PC-3 (cell line): ENCODE measurements at regions not wholly inside any gene's neighbourhood (a gene's known extent, or its start where the extent isn't known, plus 50 kb on each side); places are given as distances from the start of the nearest gene placed in this dataset.
A peak's percentile ranks its signal among the peaks of the same experiment; 100 is the strongest.

ENCODE experiments used
- ATAC-seq: fragments of 200-7000 bp; cut with Tn5 transposase; 2 replicates; pipeline ENCODE4 v1.9.1; 2020; ENCODE audit warnings: mild to moderate bottlenecking, moderate library complexity
- BruUV-seq: library from RNA; stranded (reverse); fragments of 400-500 nt; replicated peaks from 2 replicates; lab custom pipeline; 2021; lab: Mats Ljungman, UMichigan
- CTCF ChIA-PET: fragments of 300-600 bp; sonication (Branson Sonifier 250); formaldehyde crosslinking; loops from one replicate; lab custom pipeline; 2022; ENCODE audit warnings: antibody characterized with exemption; lab: Charles Lee
- POLR2A ChIA-PET: fragments of 300-600 bp; sonication (Branson Sonifier 250); formaldehyde crosslinking; loops from one replicate; lab custom pipeline; 2022; ENCODE audit warnings: antibody characterized with exemption; ENCODE audit not compliant: unreplicated experiment; lab: Charles Lee
- DNase-seq: peaks from one replicate; pipeline ENCODE4 v3.0.0-alpha.2; 2015
- H2AFZ ChIP-seq: fragments of 300-600 bp; sonication (generic); 2 replicates; pipeline ENCODE4 v1.6.0; 2016; ENCODE audit warnings: antibody characterized with exemption, low read length
- H3F3A ChIP-seq: fragments of 300-600 bp; sonication (generic); one replicate; pipeline ENCODE4 v1.6.0; 2017; ENCODE audit warnings: antibody characterized with exemption, low read length, control low read depth, mild to moderate bottlenecking; ENCODE audit not compliant: unreplicated experiment
- H3K27ac ChIP-seq: fragments of 300-600 bp; sonication (generic); 2 replicates; pipeline ENCODE4 v1.5.1; 2016; ENCODE audit warnings: mild to moderate bottlenecking, low read length
- H3K27me3 ChIP-seq: fragments of 300-600 bp; sonication (generic); 2 replicates; pipeline ENCODE4 v1.6.1; 2016; ENCODE audit warnings: low read length, mixed read lengths
- H3K36me3 ChIP-seq: fragments of 300-600 bp; sonication (generic); 2 replicates; pipeline ENCODE4 v1.6.1; 2016; ENCODE audit warnings: low read depth, mixed run types, low read length, mixed read lengths
- H3K4me1 ChIP-seq: fragments of 300-600 bp; sonication (generic); 2 replicates; pipeline ENCODE4 v1.5.1; 2016; ENCODE audit warnings: low read length; ENCODE audit not compliant: insufficient read depth
- H3K4me2 ChIP-seq: fragments of 300-600 bp; sonication (generic); 2 replicates; pipeline ENCODE4 v1.6.0; 2016; ENCODE audit warnings: low read length
- H3K4me3 ChIP-seq: fragments of 300-600 bp; sonication (generic); 2 replicates; pipeline ENCODE4 v1.5.1; 2016; ENCODE audit warnings: mild to moderate bottlenecking, low read length, mixed read lengths
- H3K79me2 ChIP-seq: fragments of 300-600 bp; sonication (generic); 2 replicates; pipeline ENCODE4 v1.6.1; 2017; ENCODE audit warnings: low read length, mixed read lengths
- H3K9ac ChIP-seq: fragments of 300-600 bp; sonication (generic); 2 replicates; pipeline ENCODE4 v1.6.0; 2016; ENCODE audit warnings: mild to moderate bottlenecking, low read length
- H3K9me2 ChIP-seq: fragments of 300-600 bp; sonication (generic); replicated peaks from 2 replicates; pipeline ENCODE4 v1.6.1; 2016; ENCODE audit warnings: mixed run types, low read length, mixed read lengths
- H3K9me3 ChIP-seq: fragments of 300-600 bp; sonication (generic); 2 replicates; pipeline ENCODE4 v1.6.1; 2016; ENCODE audit warnings: low read length, mixed read lengths
- H4K20me1 ChIP-seq: fragments of 300-600 bp; sonication (generic); 2 replicates; pipeline ENCODE4 v1.6.1; 2016; ENCODE audit warnings: low read length, mixed read lengths
- EZH2 ChIP-seq: fragments of 300-600 bp; sonication (generic); IDR thresholded peaks from one replicate; pipeline ENCODE4 v1.6.1; 2017; ENCODE audit warnings: antibody characterized with exemption, mild to moderate bottlenecking, low read length; ENCODE audit not compliant: unreplicated experiment
- EZH2phosphoT487 ChIP-seq: fragments of 300-600 bp; sonication (generic); IDR thresholded peaks from 2 replicates; pipeline ENCODE4 v1.6.1; 2018; ENCODE audit warnings: mild to moderate bottlenecking, antibody characterized with exemption, low read length, borderline replicate concordance
- intact Hi-C: fragments of 100-400 bp; cut with micrococcal nuclease; formaldehyde crosslinking; loops from 2 replicates; pipeline ENCODE4 v1.9.0; 2023
- TF ChIP-seq, protein P1 (sequence below): fragments of 300-600 bp; sonication (generic); conservative IDR thresholded peaks from 2 replicates; pipeline ENCODE4 v1.5.1; 2017; ENCODE audit warnings: antibody characterized with exemption, low read depth, mild to moderate bottlenecking, low read length

DNA sequence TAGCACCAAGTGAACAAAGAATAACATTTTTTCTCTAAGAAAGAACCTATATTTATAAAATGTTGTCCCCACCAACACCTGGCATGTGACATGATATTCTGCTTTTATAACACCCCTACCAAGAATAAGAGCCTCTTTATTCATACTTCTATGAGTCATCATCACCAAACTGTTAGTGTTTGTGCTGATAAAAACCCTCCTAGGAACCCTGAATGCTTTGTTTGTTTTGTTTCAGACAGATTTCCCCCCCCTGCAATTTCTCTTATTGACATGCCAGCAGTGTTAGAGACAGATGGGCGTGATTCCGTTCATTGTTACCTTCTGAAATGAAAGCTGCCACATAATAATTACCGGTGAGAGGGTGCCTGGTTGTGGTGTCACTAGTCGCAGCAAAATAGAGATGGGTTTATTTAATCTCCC lies 651.1 kb downstream of the SORCS1 start:
- peak overlapping the region; percentile 39; the same call in 1 of the 2 replicates for H2AFZ ChIP-seq
- BruUV-seq, result no TSS peak
- peak; percentile 51 for ATAC-seq

DNA sequence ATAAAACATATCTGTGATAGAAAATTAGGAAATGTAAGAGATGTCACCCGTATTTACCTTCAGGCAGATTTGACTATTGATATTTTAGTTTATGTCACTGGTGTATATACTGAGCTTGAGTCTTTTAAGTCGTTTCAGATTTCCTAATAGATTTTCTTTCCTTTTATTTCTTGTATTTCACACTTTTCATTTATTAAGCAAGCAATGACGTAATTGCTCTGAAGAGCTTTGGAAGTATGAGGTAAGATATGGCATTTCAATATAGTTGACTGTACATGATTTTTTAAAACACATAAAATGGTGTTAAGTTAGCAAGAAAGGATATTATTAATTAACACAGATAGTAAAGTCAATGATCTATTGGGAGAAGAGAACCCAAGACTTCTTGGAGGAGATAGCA lies 652.6 kb downstream of the SORCS1 start:
- no peak overlapping the region for H3K4me2 ChIP-seq
- no peaks in the 10 kb centered on the region for H4K20me1 ChIP-seq
- H3K9me3 ChIP-seq, result no peaks in the 10 kb centered on the region
- no peaks in the 10 kb centered on the region for H3F3A ChIP-seq
- no peaks in the 10 kb centered on the region for H3K79me2 ChIP-seq
- no peak overlapping the region for H3K4me3 ChIP-seq
- no peaks in the 10 kb centered on the region for H3K36me3 ChIP-seq
- BruUV-seq, result no TSS peak
- no peak overlapping the region for H3K9ac ChIP-seq
- no peak for TF ChIP-seq EZH2
- TF ChIP-seq, protein P1, sequence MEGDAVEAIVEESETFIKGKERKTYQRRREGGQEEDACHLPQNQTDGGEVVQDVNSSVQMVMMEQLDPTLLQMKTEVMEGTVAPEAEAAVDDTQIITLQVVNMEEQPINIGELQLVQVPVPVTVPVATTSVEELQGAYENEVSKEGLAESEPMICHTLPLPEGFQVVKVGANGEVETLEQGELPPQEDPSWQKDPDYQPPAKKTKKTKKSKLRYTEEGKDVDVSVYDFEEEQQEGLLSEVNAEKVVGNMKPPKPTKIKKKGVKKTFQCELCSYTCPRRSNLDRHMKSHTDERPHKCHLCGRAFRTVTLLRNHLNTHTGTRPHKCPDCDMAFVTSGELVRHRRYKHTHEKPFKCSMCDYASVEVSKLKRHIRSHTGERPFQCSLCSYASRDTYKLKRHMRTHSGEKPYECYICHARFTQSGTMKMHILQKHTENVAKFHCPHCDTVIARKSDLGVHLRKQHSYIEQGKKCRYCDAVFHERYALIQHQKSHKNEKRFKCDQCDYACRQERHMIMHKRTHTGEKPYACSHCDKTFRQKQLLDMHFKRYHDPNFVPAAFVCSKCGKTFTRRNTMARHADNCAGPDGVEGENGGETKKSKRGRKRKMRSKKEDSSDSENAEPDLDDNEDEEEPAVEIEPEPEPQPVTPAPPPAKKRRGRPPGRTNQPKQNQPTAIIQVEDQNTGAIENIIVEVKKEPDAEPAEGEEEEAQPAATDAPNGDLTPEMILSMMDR, result no peak
- TF ChIP-seq EZH2phosphoT487, result no peak
- peaks cover 46% of the 10 kb centered on the region for H3K4me1 ChIP-seq
- H3K27me3 ChIP-seq, result no peaks in the 10 kb centered on the region
- ATAC-seq (no peak), DNase-seq (no peak)
- H2AFZ ChIP-seq, result no peak overlapping the region
- intact Hi-C loops, result no loop called here
- POLR2A ChIA-PET, result no interaction called here
- H3K9me2 ChIP-seq, result no peaks in the 10 kb centered on the region
- peak overlapping the region; percentile 76 for H3K27ac ChIP-seq
- CTCF ChIA-PET, result no interaction called here

More for the DNA sequence above, 651.1 kb downstream of the SORCS1 start:
- peak overlapping the region; percentile 76 for H3K27ac ChIP-seq
- TF ChIP-seq, protein P1, result no peak
- TF ChIP-seq EZH2 (no peak), EZH2phosphoT487 (no peak)
- H3K27me3 ChIP-seq, result no peaks in the 10 kb centered on the region
- H3K79me2 ChIP-seq, result no peaks in the 10 kb centered on the region
- peak overlapping the region; percentile 16; the same call in 1 of the 2 replicates for H3K4me3 ChIP-seq
- H3K9me2 ChIP-seq, result no peaks in the 10 kb centered on the region
- no peaks in the 10 kb centered on the region for H3F3A ChIP-seq
- no peaks in the 10 kb centered on the region for H3K36me3 ChIP-seq
- POLR2A ChIA-PET, result no interaction called here
- intact Hi-C loops, result no loop called here
- no peaks in the 10 kb centered on the region for H3K9me3 ChIP-seq
- DNase-seq, result peak; percentile 70
- peak overlapping the region; percentile 74 for H3K4me2 ChIP-seq
- CTCF ChIA-PET, result interaction anchor here (0.5 kb wide), 1 partner anchor 41 kb away, joined by 3 read pairs; no protein-coding TSS in a partner anchor
- H3K4me1 ChIP-seq, result peaks cover 32% of the 10 kb centered on the region
- H4K20me1 ChIP-seq, result no peaks in the 10 kb centered on the region
- peak overlapping the region; percentile 64 for H3K9ac ChIP-seq

DNA sequence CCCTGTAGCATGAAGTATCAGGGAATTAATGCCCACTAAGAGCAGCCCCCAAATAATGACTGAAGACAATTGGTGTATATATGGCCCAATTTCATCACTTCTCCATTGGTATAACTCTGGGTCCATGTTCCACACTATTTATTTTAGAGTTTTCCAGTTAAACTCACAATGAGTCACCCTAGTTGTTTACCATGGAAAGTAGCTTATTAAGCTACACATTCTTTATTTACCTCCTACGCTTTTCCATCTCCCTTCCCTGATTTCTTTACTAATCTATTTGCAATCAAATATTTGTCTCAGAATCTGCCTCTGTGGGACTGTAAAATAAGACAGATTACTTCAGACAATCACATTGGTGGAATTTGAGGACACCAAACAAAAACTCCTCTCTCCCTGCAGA lies 655.6 kb downstream of the SORCS1 start:
- BruUV-seq, result no TSS peak
- intact Hi-C loops, result loop anchor here (5.0 kb wide), 2 partner anchors 48 to 72 kb away; no protein-coding TSS in a partner anchor
- Histone ChIP-seq H3K27me3 (no peaks in the 10 kb centered on the region), H3K9me3 (no peaks in the 10 kb centered on the region), H3K27ac (peak overlapping the region; percentile 99), H3F3A (no peaks in the 10 kb centered on the region), H2AFZ (no peak overlapping the region), H3K4me1 (peaks cover 58% of the 10 kb centered on the region), H4K20me1 (no peaks in the 10 kb centered on the region), H3K4me3 (0 out of 2 replicates have a peak overlapping the region, but pooled peaks have one; percentile 9), H3K36me3 (no peaks in the 10 kb centered on the region), H3K79me2 (no peaks in the 10 kb centered on the region), H3K4me2 (peak overlapping the region; percentile 54), H3K9ac (peak overlapping the region; percentile 88), H3K9me2 (no peaks in the 10 kb centered on the region)
- DNase-seq (peak; percentile 80), ATAC-seq (peak; percentile 42; the same call in 1 of the 2 replicates)
- ChIA-PET CTCF (no interaction called here), POLR2A (interaction anchor here (0.5 kb wide), 1 partner anchor 32 kb away, joined by 3 read pairs; no protein-coding TSS in a partner anchor)
- no peak for TF ChIP-seq EZH2phosphoT487
